ENCODE measurements at regions not wholly inside any gene's neighbourhood (a gene's known extent, or its start where the extent isn't known, plus 50 kb on each side); places are given as distances from the start of the nearest gene placed in this dataset.
"Not testable (repeated sequence)": the region's sequence is repeated elsewhere in the genome, so short reads cannot be mapped to it uniquely, and the experiment has no call there.

- Mint-ChIP-seq H3K36me3 (no peaks in the 10 kb centered on the region), H3K27me3 (peaks cover 11% of the 10 kb centered on the region), H3K4me3 (no peak overlapping the region), H3K27ac (no peak overlapping the region), H3K4me1 (ENCODE audit: unreplicated experiment) (no peaks in the 10 kb centered on the region), H3K9me3 (no peaks in the 10 kb centered on the region)
- no peak for DNase-seq (ENCODE audit: extremely low spot score, unreplicated experiment)
- TF ChIP-seq CTCF (conservative IDR thresholded peaks at IDR 0.05): no peak
These were observed 70.9 kb upstream of the NBPF4 start for GRCh38 chr1:108314815-108315214.

GRCh38 chr1:108316545-108316944 lies 72.7 kb upstream of the NBPF4 start:
- H3K27ac Mint-ChIP-seq: no peak overlapping the region

GRCh38 chr1:108320849-108321248 lies 77.0 kb upstream of the NBPF4 start:
- TF ChIP-seq CTCF (conservative IDR thresholded peaks at IDR 0.05): no peak
- no peak for DNase-seq (ENCODE audit: extremely low spot score, unreplicated experiment)
- H3K4me3 Mint-ChIP-seq: no peak overlapping the region
- no peaks in the 10 kb centered on the region for H3K27me3 Mint-ChIP-seq
- H3K27ac Mint-ChIP-seq: no peak overlapping the region
- H3K36me3 Mint-ChIP-seq: no peaks in the 10 kb centered on the region
- no peaks in the 10 kb centered on the region for H3K9me3 Mint-ChIP-seq
- H3K4me1 Mint-ChIP-seq (ENCODE audit: unreplicated experiment): no peaks in the 10 kb centered on the region

More at GRCh38 chr1:108316545-108316944, 72.7 kb upstream of the NBPF4 start:
- DNase-seq (ENCODE audit: extremely low spot score, unreplicated experiment): no peak
- peaks cover 11% of the 10 kb centered on the region for H3K27me3 Mint-ChIP-seq
- no peak overlapping the region for H3K4me3 Mint-ChIP-seq
- H3K9me3 Mint-ChIP-seq: no peaks in the 10 kb centered on the region
- no peaks in the 10 kb centered on the region for H3K36me3 Mint-ChIP-seq
- peak; percentile 43 for TF ChIP-seq CTCF (conservative IDR thresholded peaks at IDR 0.05)
- H3K4me1 Mint-ChIP-seq (ENCODE audit: unreplicated experiment): no peaks in the 10 kb centered on the region

- not testable (repeated sequence) for H3K9me3 Mint-ChIP-seq; DNase-seq (ENCODE audit: extremely low spot score, unreplicated experiment); H3K27me3 Mint-ChIP-seq; H3K4me1 Mint-ChIP-seq (ENCODE audit: unreplicated experiment); H3K36me3 Mint-ChIP-seq; H3K27ac Mint-ChIP-seq; H3K4me3 Mint-ChIP-seq
These were observed 81.5 kb upstream of the NBPF4 start for GRCh38 chr1:108325338-108325737.

- no peak overlapping the region for H3K4me3 Mint-ChIP-seq
- H3K4me1 Mint-ChIP-seq (ENCODE audit: unreplicated experiment): no peaks in the 10 kb centered on the region
- no peaks in the 10 kb centered on the region for H3K36me3 Mint-ChIP-seq
- no peak for DNase-seq (ENCODE audit: extremely low spot score, unreplicated experiment)
- no peaks in the 10 kb centered on the region for H3K27me3 Mint-ChIP-seq
- TF ChIP-seq CTCF (conservative IDR thresholded peaks at IDR 0.05): peak; percentile 44
- no peak overlapping the region for H3K27ac Mint-ChIP-seq
- no peaks in the 10 kb centered on the region for H3K9me3 Mint-ChIP-seq
These were observed 83.9 kb upstream of the NBPF4 start for GRCh38 chr1:108327534-108328466.

- Mint-ChIP-seq H3K4me1 (ENCODE audit: unreplicated experiment) (no peaks in the 10 kb centered on the region), H3K4me3 (no peak overlapping the region), H3K27ac (no peak overlapping the region), H3K36me3 (no peaks in the 10 kb centered on the region), H3K27me3 (no peaks in the 10 kb centered on the region), H3K9me3 (no peaks in the 10 kb centered on the region)
- DNase-seq (ENCODE audit: extremely low spot score, unreplicated experiment): no peak
- no peak for TF ChIP-seq CTCF (conservative IDR thresholded peaks at IDR 0.05)
These were observed 102.1 kb upstream of the NBPF4 start for GRCh38 chr1:108345776-108346531.

Measured in type B pancreatic cell (in vitro differentiated cells).